Heart left ventricle (tissue), 16 donors: ENCODE measurements at regions not wholly inside any gene's neighbourhood (a gene's known extent, or its start where the extent isn't known, plus 50 kb on each side); places are given as distances from the start of the nearest gene placed in this dataset.

Experiments used
- ATAC-seq, 4 donors: fragments of 200-7000 bp; cut with Tn5 transposase; one replicate each; pipeline ENCODE4 v1.9.1; 2020 to 2022; ENCODE audit warnings: moderate library complexity in 4 of 4, mild to moderate bottlenecking in 3 of 4, moderate number of reproducible peaks in 1 of 4
- DNase-seq, 5 donors: peaks; one replicate each; pipeline ENCODE4 v3.0.0-alpha.2; 2020
- H3K27ac ChIP-seq, 12 donors: fragments of 200-600 bp; sonication (generic) in 4 of 12; one replicate each; pipeline versions ENCODE4 v1.5.0 to v1.8.0; 2016 to 2022; ENCODE audit warnings: mild to moderate bottlenecking in 2 of 12
- H3K27me3 ChIP-seq, 9 donors: fragments of 200-600 bp; sonication (generic) in 2 of 9; one replicate each; pipeline versions ENCODE4 v1.5.1 to v1.8.0; 2016 to 2022; ENCODE audit warnings: mild to moderate bottlenecking in 3 of 9
- H3K36me3 ChIP-seq, 9 donors: fragments of 200-600 bp; sonication (generic) in 2 of 9; one replicate each; pipeline versions ENCODE4 v1.5.0 to v1.8.0; 2018 to 2022; ENCODE audit warnings: mild to moderate bottlenecking in 2 of 9
- H3K4me1 ChIP-seq, 12 donors: fragments of 200-600 bp; sonication (generic) in 4 of 12; one replicate each; pipeline versions ENCODE4 v1.5.0 to v1.8.0; 2016 to 2022; ENCODE audit warnings: mild to moderate bottlenecking in 3 of 12
- H3K4me3 ChIP-seq, 12 donors: fragments of 200-600 bp; sonication (generic) in 4 of 12; one replicate each; pipeline versions ENCODE4 v1.5.0 to v1.8.0; 2017 to 2022; ENCODE audit warnings: mild to moderate bottlenecking in 9 of 12, moderate library complexity in 4 of 12
- H3K9me3 ChIP-seq, 12 donors: fragments of 200-600 bp; sonication (generic) in 4 of 12; one replicate each; pipeline versions ENCODE4 v1.5.0 to v1.8.0; 2016 to 2022; ENCODE audit warnings: mild to moderate bottlenecking in 1 of 12
- POLR2A ChIP-seq, 2 donors: fragments of 450-650 bp; IDR thresholded peaks; one replicate each; pipeline ENCODE4 v1.6.1; 2017; ENCODE audit warnings: antibody characterized with exemption in 2 of 2, mild to moderate bottlenecking in 2 of 2, moderate library complexity in 2 of 2
- WGBS, 4 donors: extraction: QIAGEN DNeasy Blood & Tissue Kit in 2 of 4; methylation state at CpG; one replicate each; pipeline versions ENCODE4 v1.1.5 to v1.1.7; 2013 to 2018; 5-methylcytosine and 5-hydroxymethylcytosine counted together
- intact Hi-C, 10 donors: fragments of 100-400 bp; cut with DNase I; formaldehyde crosslinking; loops; one replicate each; pipeline versions ENCODE4 v1.11.1 to v1.14.2; 2022
- TF ChIP-seq, protein P1 (sequence below), 12 donors: fragments of 200-600 bp; sonication (generic) in 4 of 12; IDR thresholded peaks; one replicate each; pipeline versions ENCODE4 v1.5.0 to v1.8.0; 2018 to 2022; ENCODE audit warnings: antibody characterized with exemption in 12 of 12, mild to moderate bottlenecking in 5 of 12
- donor health status: ischemic (EF 13 %, LVEDD 7.1; RV severe dilation, severe dysfunction).
- donor health status: healthy with polysubstance abuse.
- donor health status: DM: no; HTN: yes; CAD: no.
- donor health status: DM: no; HTN: no; CAD: no.
- donor health status: ischemic (EF 25% LVEDD 6.9; RV normal size, moderate dysfunction).
- donor health status: ischemic (EF 25% LVEDD 5.7; RV mildly dilated, moderate dysfunction).
- donor health status: healthy.
- donor health status: DM: yes; HTN: yes; CAD: no.
- donor health status: ischemic (EF 35%, LVEDD 5.7; RV mildly dilated, moderate dysfunction).
- donor health status: nonischemic (EF 11% LVEDD 7.7; RV severe dilation, severe dysfunction).
- donor health status: DM: yes; HTN: yes; CAD: no.
- donor health status: PGD.
- donor health status: ischemic (EF 29% LVEDD 5.4; RV normal size, mild dysfunction).
- donor health status: nonischemic (EF 23%, LVEDD 6.1; RV moderate dilation, normal function).

DNA sequence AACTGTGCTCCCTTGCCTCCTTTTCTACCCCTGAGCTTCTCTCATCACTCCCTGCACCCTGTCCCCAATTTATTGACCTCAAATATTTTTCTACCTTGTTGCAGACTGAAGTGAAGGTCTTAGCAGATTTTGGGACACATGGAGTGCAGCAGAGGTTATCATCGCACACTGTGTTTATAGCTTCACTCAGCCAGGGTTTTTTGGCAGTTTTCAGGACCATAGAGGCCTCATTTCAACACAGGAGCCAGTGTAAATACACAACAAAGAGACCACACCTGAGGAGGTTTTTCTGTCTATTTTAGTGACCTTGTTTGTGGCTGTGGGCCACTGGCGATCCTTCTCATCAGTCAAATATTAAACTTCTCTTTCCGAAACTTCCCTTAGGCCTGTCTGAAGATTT lies 457.1 kb downstream of the SPRY1 start:
- Histone ChIP-seq H3K4me3 (no peak overlapping the region), H3K9me3 (peaks cover 0 to 3% (median 0%) of the 10 kb centered on the region in 12 donors), H3K27ac (no peak overlapping the region), H3K36me3 (no peaks in the 10 kb centered on the region), H3K4me1 (peaks cover 0 to 46% (median 28%) of the 10 kb centered on the region in 12 donors), H3K27me3 (no peaks in the 10 kb centered on the region)
- TF ChIP-seq, protein P1, sequence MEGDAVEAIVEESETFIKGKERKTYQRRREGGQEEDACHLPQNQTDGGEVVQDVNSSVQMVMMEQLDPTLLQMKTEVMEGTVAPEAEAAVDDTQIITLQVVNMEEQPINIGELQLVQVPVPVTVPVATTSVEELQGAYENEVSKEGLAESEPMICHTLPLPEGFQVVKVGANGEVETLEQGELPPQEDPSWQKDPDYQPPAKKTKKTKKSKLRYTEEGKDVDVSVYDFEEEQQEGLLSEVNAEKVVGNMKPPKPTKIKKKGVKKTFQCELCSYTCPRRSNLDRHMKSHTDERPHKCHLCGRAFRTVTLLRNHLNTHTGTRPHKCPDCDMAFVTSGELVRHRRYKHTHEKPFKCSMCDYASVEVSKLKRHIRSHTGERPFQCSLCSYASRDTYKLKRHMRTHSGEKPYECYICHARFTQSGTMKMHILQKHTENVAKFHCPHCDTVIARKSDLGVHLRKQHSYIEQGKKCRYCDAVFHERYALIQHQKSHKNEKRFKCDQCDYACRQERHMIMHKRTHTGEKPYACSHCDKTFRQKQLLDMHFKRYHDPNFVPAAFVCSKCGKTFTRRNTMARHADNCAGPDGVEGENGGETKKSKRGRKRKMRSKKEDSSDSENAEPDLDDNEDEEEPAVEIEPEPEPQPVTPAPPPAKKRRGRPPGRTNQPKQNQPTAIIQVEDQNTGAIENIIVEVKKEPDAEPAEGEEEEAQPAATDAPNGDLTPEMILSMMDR (IDR thresholded peaks at IDR 0.05): no peak
- no peak for TF ChIP-seq POLR2A (IDR thresholded peaks at IDR 0.05)
- no peak for ATAC-seq
- intact Hi-C loops: loop anchor here in 1 of 10 donors (10.0 kb wide), 1 partner anchor 109 kb away; no protein-coding TSS in a partner anchor
- DNase-seq: no peak
- 97 to 98% (median 97%) methylated on average over 3 of the region's 3 CpGs for WGBS, 4 donors

DNA sequence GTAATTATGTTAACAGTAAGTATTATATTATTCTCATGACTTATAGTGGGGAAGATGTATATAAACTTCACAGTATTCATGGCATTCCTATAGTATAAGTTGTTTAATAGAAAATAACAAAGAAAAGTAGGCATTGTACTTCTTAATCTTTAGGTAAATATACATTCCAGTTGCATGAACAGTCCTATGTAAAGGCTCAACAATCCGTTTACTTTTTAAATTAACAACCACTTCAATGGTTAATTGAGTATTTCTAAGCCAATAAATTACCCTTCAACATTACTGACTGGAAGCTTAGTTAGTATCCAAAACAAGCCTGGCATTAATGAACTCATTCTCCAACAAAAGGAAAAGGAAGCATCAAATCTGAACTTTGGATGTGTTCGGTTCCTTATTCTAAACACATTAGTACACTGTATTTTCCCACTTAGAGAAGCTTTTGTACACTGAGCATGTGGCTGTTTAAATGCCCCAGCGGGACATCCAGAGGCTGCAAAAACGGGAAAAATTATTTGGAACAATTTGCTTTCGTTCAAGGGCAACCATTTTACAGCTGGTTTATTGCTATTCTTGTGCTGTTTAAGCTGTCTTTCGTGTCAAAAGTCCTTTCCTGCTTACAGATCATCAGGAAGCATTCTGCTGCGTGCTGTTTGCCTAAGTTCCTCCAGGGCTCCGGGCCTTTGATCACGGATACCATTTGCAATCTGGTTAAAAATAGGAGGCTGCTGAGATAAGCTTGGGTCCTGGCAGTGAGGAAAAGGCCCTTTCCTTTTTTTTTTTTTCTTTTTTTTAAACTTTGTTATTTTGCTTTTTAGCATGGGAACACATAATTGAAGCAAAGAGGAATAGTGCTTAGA lies 460.3 kb downstream of the SPRY1 start:
- H3K4me3 ChIP-seq: peak overlapping the region in 6 of 12 donors; percentile 0 to 25 (median 18)
- no peaks in the 10 kb centered on the region for H3K27me3 ChIP-seq
- ATAC-seq (peak; percentile 83 to 94 (median 90)), DNase-seq (peak in 4 of 5 donors; percentile 56 to 72 (median 59))
- H3K27ac ChIP-seq: peak overlapping the region; percentile 19 to 83 (median 72)
- no peaks in the 10 kb centered on the region for H3K36me3 ChIP-seq
- intact Hi-C loops: loop anchor here in 1 of 10 donors (10.0 kb wide), 1 partner anchor 112 kb away; no protein-coding TSS in a partner anchor
- peaks cover 0 to 41% (median 29%) of the 10 kb centered on the region in 12 donors for H3K4me1 ChIP-seq
- WGBS, 4 donors: 7 to 14% (median 8%) methylated on average over 9 of the region's 9 CpGs
- TF ChIP-seq, protein P1 (IDR thresholded peaks at IDR 0.05): peak in 7 of 12 donors; percentile 7 to 37 (median 22)
- no peak for TF ChIP-seq POLR2A (IDR thresholded peaks at IDR 0.05)
- peaks cover 0 to under 1% (median 0%) of the 10 kb centered on the region in 12 donors for H3K9me3 ChIP-seq

DNA sequence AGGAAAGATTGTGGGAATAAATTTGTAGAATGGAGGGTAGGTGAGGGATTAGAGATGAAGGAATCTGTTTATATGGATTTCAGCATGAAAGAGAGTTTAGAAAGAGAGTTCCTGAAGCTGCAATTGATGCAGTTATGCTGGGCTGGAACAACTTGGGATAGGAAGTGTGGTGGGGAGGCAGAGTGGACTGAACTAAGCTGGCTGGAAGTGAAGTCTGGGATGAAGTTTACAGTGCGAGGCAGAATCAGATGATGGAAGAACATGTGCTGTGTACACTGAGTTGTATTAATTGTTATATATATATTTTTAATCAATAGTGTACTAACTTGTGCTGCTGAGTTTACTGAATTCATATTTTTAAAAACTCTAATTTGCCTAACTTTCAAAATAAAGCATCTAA lies 461.9 kb downstream of the SPRY1 start:
- DNase-seq (no peak), ATAC-seq (peak in 1 of 4 donors; percentile 26)
- Histone ChIP-seq H3K9me3 (no peaks in the 10 kb centered on the region), H3K27me3 (no peaks in the 10 kb centered on the region), H3K36me3 (no peaks in the 10 kb centered on the region), H3K4me1 (peaks cover 0 to 41% (median 29%) of the 10 kb centered on the region in 12 donors), H3K27ac (peak overlapping the region in 8 of 12 donors; percentile 12 to 83 (median 72)), H3K4me3 (no peak overlapping the region)
- no peak for TF ChIP-seq POLR2A (IDR thresholded peaks at IDR 0.05)
- TF ChIP-seq, protein P1 (IDR thresholded peaks at IDR 0.05): no peak
- intact Hi-C loops: loop anchor here in 1 of 10 donors (10.0 kb wide), 1 partner anchor 114 kb away; no protein-coding TSS in a partner anchor
- 67 to 89% (median 77%) methylated on average over 1 of the region's 1 CpG for WGBS, 4 donors

DNA sequence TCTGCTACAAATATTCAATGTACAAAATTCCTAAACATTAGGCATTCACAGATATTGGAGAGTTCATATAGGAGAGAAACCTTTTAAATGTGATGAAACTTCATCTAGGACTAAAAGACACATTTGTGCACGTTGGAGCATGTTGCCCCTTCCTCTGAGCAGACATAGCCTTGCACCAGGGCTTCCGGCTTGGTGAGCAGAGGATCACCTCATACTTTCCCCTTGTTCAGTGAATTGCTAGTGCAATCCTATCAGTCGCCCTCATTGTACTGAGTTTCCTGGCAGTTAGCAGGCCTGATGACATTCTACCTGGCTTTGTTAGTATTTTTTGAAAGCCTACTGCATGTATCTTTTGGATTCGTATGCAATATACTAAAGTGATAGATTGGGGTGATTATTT lies 466.2 kb downstream of the SPRY1 start:
- Histone ChIP-seq H3K4me1 (peaks cover 0 to 12% (median 7%) of the 10 kb centered on the region in 12 donors), H3K4me3 (no peak overlapping the region), H3K9me3 (peaks cover 0 to under 1% (median 0%) of the 10 kb centered on the region in 12 donors), H3K27ac (no peak overlapping the region), H3K27me3 (no peaks in the 10 kb centered on the region), H3K36me3 (no peaks in the 10 kb centered on the region)
- DNase-seq (no peak), ATAC-seq (peak in 2 of 4 donors; percentile 54)
- WGBS, 4 donors: 65 to 83% (median 71%) methylated on average over 4 of the region's 4 CpGs
- TF ChIP-seq POLR2A (IDR thresholded peaks at IDR 0.05): no peak
- TF ChIP-seq, protein P1 (IDR thresholded peaks at IDR 0.05): no peak
- intact Hi-C loops: no loop called here
